GM04504 (cell line): ENCODE measurements at regions not wholly inside any gene's neighbourhood (a gene's known extent, or its start where the extent isn't known, plus 50 kb on each side); places are given as distances from the start of the nearest gene placed in this dataset.

Experiments used
- DNase-seq: peaks from one replicate; pipeline ENCODE4 v3.0.0-alpha.2; 2012; ENCODE audit warnings: low read depth

GRCh38 chr6:85193339-85193738 is 256.5 kb upstream of the NT5E start:
- DNase-seq, result no peak

- DNase-seq, result no peak
Observed at GRCh38 chr6:85192596-85192995, 257.3 kb upstream of the NT5E start.

GRCh38 chr6:85192186-85192585 is 257.7 kb upstream of the NT5E start:
- DNase-seq, result no peak

- no peak for DNase-seq
Observed at GRCh38 chr6:85191656-85192055, 258.2 kb upstream of the NT5E start.

GRCh38 chr6:85186546-85187175 is 263.2 kb upstream of the NT5E start:
- no peak for DNase-seq

GRCh38 chr6:85185977-85186376 is 263.9 kb upstream of the NT5E start:
- no peak for DNase-seq

GRCh38 chr6:85183841-85184240 is 266.0 kb upstream of the NT5E start:
- DNase-seq, result no peak

- DNase-seq, result no peak
Observed at GRCh38 chr6:85172705-85173104, 277.2 kb upstream of the NT5E start.

GRCh38 chr6:85172161-85172560 is 277.7 kb upstream of the NT5E start:
- DNase-seq, result no peak

- no peak for DNase-seq
Observed at GRCh38 chr6:85169189-85169588, 280.7 kb upstream of the NT5E start.

GRCh38 chr6:85168146-85168545 is 281.7 kb upstream of the NT5E start:
- DNase-seq, result no peak

- no peak for DNase-seq
Observed at GRCh38 chr6:85166114-85166741, 283.7 kb upstream of the NT5E start.

- DNase-seq, result no peak
Observed at GRCh38 chr6:85163156-85164080, 286.5 kb upstream of the NT5E start.

GRCh38 chr6:85157311-85157710 is 292.6 kb upstream of the NT5E start:
- no peak for DNase-seq

GRCh38 chr6:85143676-85144075 is 306.2 kb upstream of the NT5E start:
- no peak for DNase-seq

- no peak for DNase-seq
Observed at GRCh38 chr6:85137865-85138264, 312.0 kb upstream of the NT5E start.

GRCh38 chr6:85136310-85136709 is 313.6 kb upstream of the NT5E start:
- DNase-seq, result no peak

GRCh38 chr6:85135376-85136094 is 314.3 kb upstream of the NT5E start:
- peak; percentile 56 for DNase-seq

GRCh38 chr6:85134172-85134571 is 315.7 kb upstream of the NT5E start:
- DNase-seq, result no peak

GRCh38 chr6:85132091-85132490 is 317.8 kb upstream of the NT5E start:
- DNase-seq, result no peak

- DNase-seq, result no peak
Observed at GRCh38 chr6:85130743-85131142, 319.1 kb upstream of the NT5E start.

GRCh38 chr6:85129881-85130280 is 320.0 kb upstream of the NT5E start:
- DNase-seq, result no peak
